ENCODE measurements at regions not wholly inside any gene's neighbourhood (a gene's known extent, or its start where the extent isn't known, plus 50 kb on each side); places are given as distances from the start of the nearest gene placed in this dataset.

DNA sequence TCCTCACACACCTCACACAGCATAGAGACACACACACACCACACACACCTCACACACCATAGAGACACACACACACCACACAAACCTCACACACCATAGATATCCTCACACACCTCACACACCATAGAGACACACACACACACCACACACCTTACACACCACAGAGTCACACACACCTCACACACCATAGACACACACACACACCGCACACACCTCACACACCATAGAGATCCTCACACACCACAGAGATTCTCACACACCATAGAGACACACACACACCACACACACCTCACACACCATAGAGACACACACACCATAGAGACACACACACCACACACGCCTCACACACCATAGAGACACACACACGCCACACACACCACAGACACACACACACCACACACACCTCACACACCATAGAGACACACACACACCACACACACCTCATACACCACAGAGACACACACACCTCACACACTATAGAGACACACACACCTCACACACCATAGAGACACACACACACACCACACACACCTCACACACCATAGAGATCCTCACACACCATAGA, 270.6 kb downstream of the CYRIA start:
- TF ChIP-seq, protein P1, sequence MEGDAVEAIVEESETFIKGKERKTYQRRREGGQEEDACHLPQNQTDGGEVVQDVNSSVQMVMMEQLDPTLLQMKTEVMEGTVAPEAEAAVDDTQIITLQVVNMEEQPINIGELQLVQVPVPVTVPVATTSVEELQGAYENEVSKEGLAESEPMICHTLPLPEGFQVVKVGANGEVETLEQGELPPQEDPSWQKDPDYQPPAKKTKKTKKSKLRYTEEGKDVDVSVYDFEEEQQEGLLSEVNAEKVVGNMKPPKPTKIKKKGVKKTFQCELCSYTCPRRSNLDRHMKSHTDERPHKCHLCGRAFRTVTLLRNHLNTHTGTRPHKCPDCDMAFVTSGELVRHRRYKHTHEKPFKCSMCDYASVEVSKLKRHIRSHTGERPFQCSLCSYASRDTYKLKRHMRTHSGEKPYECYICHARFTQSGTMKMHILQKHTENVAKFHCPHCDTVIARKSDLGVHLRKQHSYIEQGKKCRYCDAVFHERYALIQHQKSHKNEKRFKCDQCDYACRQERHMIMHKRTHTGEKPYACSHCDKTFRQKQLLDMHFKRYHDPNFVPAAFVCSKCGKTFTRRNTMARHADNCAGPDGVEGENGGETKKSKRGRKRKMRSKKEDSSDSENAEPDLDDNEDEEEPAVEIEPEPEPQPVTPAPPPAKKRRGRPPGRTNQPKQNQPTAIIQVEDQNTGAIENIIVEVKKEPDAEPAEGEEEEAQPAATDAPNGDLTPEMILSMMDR (IDR thresholded peaks at IDR 0.05), result no peak
- no peak for TF ChIP-seq POLR2A (IDR thresholded peaks at IDR 0.05)
- TF ChIP-seq POLR2AphosphoS5 (IDR thresholded peaks at IDR 0.05), result no peak
